Neural progenitor cell (in vitro differentiated cells): ENCODE measurements at regions not wholly inside any gene's neighbourhood (a gene's known extent, or its start where the extent isn't known, plus 50 kb on each side); places are given as distances from the start of the nearest gene placed in this dataset.

ENCODE experiments used
- EZH2 ChIP-seq: fragments of 200-600 bp; sonication (generic); IDR thresholded peaks from 2 replicates; pipeline ENCODE4 v1.6.1; 2017; ENCODE audit warnings: antibody characterized with exemption, mild to moderate bottlenecking, moderate library complexity
- EZH2phosphoT487 ChIP-seq: fragments of 200-600 bp; sonication (generic); IDR thresholded peaks from 2 replicates; pipeline ENCODE4 v1.6.1; 2017; ENCODE audit warnings: antibody characterized with exemption
- TF ChIP-seq, protein P1 (sequence below): fragments of 200-600 bp; sonication (generic); IDR thresholded peaks from 2 replicates; pipeline ENCODE4 v1.5.1; 2017; ENCODE audit warnings: antibody characterized with exemption, mild to moderate bottlenecking

DNA sequence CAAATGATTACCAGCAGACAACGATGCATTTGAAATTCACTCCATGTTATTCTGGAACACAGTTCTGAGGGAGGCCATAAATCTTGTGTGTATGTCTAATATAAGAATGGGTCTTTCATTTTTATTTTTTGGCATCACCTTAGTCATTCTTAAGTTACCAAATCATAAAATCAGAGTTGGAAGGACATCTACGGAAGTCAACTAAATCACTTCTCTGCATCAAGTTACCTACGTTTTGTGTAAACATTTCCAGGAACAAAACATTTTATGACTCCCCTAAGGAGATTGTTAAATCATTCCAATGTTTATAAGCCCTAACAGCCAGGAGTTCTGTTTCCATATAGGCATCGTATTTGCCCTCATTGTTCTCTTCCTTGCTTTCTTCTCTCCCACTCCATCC, 378.2 kb downstream of the FAM170A start:
- TF ChIP-seq, protein P1, sequence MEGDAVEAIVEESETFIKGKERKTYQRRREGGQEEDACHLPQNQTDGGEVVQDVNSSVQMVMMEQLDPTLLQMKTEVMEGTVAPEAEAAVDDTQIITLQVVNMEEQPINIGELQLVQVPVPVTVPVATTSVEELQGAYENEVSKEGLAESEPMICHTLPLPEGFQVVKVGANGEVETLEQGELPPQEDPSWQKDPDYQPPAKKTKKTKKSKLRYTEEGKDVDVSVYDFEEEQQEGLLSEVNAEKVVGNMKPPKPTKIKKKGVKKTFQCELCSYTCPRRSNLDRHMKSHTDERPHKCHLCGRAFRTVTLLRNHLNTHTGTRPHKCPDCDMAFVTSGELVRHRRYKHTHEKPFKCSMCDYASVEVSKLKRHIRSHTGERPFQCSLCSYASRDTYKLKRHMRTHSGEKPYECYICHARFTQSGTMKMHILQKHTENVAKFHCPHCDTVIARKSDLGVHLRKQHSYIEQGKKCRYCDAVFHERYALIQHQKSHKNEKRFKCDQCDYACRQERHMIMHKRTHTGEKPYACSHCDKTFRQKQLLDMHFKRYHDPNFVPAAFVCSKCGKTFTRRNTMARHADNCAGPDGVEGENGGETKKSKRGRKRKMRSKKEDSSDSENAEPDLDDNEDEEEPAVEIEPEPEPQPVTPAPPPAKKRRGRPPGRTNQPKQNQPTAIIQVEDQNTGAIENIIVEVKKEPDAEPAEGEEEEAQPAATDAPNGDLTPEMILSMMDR, result no peak
- TF ChIP-seq EZH2 (no peak), EZH2phosphoT487 (no peak)
